Lower leg skin (tissue), 4 donors: ENCODE measurements at regions not wholly inside any gene's neighbourhood (a gene's known extent, or its start where the extent isn't known, plus 50 kb on each side); places are given as distances from the start of the nearest gene placed in this dataset.
A peak's percentile ranks its signal among the peaks of the same experiment; 100 is the strongest.

Experiments
- DNase-seq, 2 donors: peaks; one replicate each; pipeline ENCODE4 v3.0.0-alpha.2; 2019; ENCODE audit warnings: low spot score in 2 of 2
- H3K4me3 ChIP-seq: fragments of 200-600 bp; sonication (generic); 2 replicates; pipeline ENCODE4 v1.5.1; 2017; ENCODE audit warnings: mild to moderate bottlenecking, low read depth; ENCODE audit not compliant: poor library complexity, severe bottlenecking
- POLR2A ChIP-seq, 2 donors: fragments of 450-650 bp; IDR thresholded peaks; one replicate each; pipeline ENCODE4 v1.6.1; 2016 to 2017; ENCODE audit warnings: antibody characterized with exemption in 2 of 2, mild to moderate bottlenecking in 1 of 2, moderate library complexity in 1 of 2
- WGBS, 2 donors: methylation state at CpG; one replicate each; pipeline ENCODE4 v1.1.5; 2018; 5-methylcytosine and 5-hydroxymethylcytosine counted together
- intact Hi-C: fragments of 100-400 bp; cut with DNase I; formaldehyde crosslinking; loops from one replicate; pipeline ENCODE4 v1.15.0; 2023; ENCODE audit warnings: low total_unique reads
- TF ChIP-seq, protein P1 (sequence below), 3 donors: fragments of 450-650 bp; IDR thresholded peaks; one replicate each; pipeline ENCODE4 v1.5.1; 2016; ENCODE audit warnings: antibody characterized with exemption in 3 of 3, mild to moderate bottlenecking in 3 of 3, moderate library complexity in 2 of 3

DNA sequence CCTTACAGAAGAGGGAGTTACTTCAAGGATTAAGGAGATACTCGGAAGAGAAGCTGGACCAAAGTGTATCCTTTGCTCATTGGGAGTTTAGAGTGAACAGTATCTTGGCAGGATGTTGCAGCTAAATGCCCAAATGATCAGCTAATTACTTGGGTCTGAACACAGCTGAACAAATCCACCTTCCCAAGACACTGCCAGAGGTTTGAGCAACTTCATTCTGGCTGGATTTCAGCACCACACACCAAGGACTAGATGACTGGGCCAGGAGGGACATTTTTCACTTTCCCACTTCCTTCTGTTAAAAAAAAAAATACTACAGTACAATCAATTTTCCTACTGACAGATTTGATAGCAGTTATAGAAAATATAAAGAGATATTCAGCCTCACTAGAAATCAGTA lies 324.6 kb downstream of the MID1IP1 start:
- 50 to 65% methylated on average over 1 of the region's 1 CpG for WGBS, 2 donors
- TF ChIP-seq POLR2A (IDR thresholded peaks at IDR 0.05), result no peak
- TF ChIP-seq, protein P1, sequence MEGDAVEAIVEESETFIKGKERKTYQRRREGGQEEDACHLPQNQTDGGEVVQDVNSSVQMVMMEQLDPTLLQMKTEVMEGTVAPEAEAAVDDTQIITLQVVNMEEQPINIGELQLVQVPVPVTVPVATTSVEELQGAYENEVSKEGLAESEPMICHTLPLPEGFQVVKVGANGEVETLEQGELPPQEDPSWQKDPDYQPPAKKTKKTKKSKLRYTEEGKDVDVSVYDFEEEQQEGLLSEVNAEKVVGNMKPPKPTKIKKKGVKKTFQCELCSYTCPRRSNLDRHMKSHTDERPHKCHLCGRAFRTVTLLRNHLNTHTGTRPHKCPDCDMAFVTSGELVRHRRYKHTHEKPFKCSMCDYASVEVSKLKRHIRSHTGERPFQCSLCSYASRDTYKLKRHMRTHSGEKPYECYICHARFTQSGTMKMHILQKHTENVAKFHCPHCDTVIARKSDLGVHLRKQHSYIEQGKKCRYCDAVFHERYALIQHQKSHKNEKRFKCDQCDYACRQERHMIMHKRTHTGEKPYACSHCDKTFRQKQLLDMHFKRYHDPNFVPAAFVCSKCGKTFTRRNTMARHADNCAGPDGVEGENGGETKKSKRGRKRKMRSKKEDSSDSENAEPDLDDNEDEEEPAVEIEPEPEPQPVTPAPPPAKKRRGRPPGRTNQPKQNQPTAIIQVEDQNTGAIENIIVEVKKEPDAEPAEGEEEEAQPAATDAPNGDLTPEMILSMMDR (IDR thresholded peaks at IDR 0.05), result no peak
- intact Hi-C loops, result no loop called here
- no peak for DNase-seq
- H3K4me3 ChIP-seq, result no peak overlapping the region

- no peak for TF ChIP-seq POLR2A (IDR thresholded peaks at IDR 0.05)
- TF ChIP-seq, protein P1 (IDR thresholded peaks at IDR 0.05), result no peak
- no peak for DNase-seq
- WGBS, 2 donors, result 31 to 81% methylated on average over 1 to 2 of the region's 2 CpGs
These were observed 332.7 kb downstream of the MID1IP1 start for GRCh38 chrX:39133971-39134370.

DNA sequence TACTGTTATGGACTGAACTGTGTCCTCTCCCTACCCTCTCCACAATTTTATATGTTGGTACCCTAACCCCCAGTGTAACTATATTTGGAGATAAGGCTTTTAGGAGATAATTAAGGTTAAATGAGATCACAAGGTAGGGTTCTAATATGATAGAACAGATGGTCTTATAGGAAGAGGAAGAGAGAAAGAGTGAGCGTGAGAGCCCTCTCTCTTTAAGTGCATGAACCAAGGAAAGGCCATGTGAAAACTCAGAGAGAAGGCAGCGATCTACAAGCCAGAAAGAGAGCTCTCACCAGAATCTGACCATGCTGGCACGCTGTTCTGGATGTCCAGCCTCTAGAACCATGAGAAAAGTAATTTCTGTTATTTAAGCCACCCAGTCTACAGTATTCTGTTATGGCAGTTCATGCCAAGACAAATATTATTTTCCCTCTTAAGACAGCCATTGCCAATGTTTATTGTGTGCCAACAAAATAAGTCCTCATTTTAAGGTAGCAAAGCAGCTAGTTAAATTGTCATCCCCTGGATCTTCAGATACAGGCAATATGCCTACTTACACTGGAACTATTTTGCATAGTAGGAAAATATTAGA lies 336.2 kb downstream of the MID1IP1 start:
- intact Hi-C loops, result no loop called here
- no peak overlapping the region for H3K4me3 ChIP-seq
- TF ChIP-seq POLR2A (IDR thresholded peaks at IDR 0.05), result no peak
- TF ChIP-seq, protein P1 (IDR thresholded peaks at IDR 0.05), result no peak
- DNase-seq, result no peak
- 58 to 87% methylated on average over 3 of the region's 3 CpGs for WGBS, 2 donors

More at GRCh38 chrX:39133971-39134370, 332.7 kb downstream of the MID1IP1 start:
- no peak overlapping the region for H3K4me3 ChIP-seq
- intact Hi-C loops, result no loop called here

GRCh38 chrX:39140581-39140980 lies 339.3 kb downstream of the MID1IP1 start:
- TF ChIP-seq, protein P1 (IDR thresholded peaks at IDR 0.05), result no peak
- WGBS, 2 donors, result 51 to 75% methylated on average over 3 of the region's 3 CpGs
- H3K4me3 ChIP-seq, result no peak overlapping the region
- no peak for DNase-seq
- intact Hi-C loops, result no loop called here

GRCh38 chrX:39144323-39144722 lies 343.1 kb downstream of the MID1IP1 start:
- WGBS, 2 donors, result 57 to 59% methylated on average over 3 of the region's 3 CpGs
- no peak for DNase-seq
- intact Hi-C loops, result no loop called here
- H3K4me3 ChIP-seq, result no peak overlapping the region
- TF ChIP-seq, protein P1 (IDR thresholded peaks at IDR 0.05), result no peak
- no peak for TF ChIP-seq POLR2A (IDR thresholded peaks at IDR 0.05)

DNA sequence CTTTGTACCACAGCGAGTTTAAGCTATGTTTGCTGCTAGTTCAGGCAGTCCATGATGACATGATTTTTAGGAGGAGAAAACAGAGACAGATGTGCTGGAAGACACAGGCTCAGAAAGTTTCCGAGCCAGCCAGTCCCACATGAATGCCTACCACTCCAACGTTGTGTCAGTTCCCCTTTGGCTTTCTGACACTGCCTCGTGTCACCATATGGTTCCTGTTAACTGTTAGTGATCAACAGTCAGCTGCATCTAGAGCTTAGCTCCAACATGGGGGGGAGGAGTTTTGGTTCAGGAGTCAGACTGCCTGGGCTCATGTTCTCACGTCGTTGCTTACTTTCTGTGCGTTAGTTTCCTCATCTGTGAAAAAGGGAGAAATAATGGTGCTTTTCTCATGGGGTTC lies 343.7 kb downstream of the MID1IP1 start:
- TF ChIP-seq POLR2A (IDR thresholded peaks at IDR 0.05), result no peak
- TF ChIP-seq, protein P1 (IDR thresholded peaks at IDR 0.05), result no peak
- no peak overlapping the region for H3K4me3 ChIP-seq
- 56 to 61% methylated on average over 6 to 7 of the region's 7 CpGs for whole genome bisulfite sequencing, 2 donors
- intact Hi-C loops, result no loop called here
- peak in 1 of 2 donors; percentile 29 for DNase-seq
